GM19035 (cell line): ENCODE measurements at regions not wholly inside any gene's neighbourhood (a gene's known extent, or its start where the extent isn't known, plus 50 kb on each side); places are given as distances from the start of the nearest gene placed in this dataset.
"Not testable (repeated sequence)": the region's sequence is repeated elsewhere in the genome, so short reads cannot be mapped to it uniquely, and the experiment has no call there.

Experiments used
- ATAC-seq: cut with Tn5 transposase; IDR thresholded peaks from one replicate; pipeline ENCODE4 v1.9.1; 2021; ENCODE audit not compliant: unreplicated experiment

DNA sequence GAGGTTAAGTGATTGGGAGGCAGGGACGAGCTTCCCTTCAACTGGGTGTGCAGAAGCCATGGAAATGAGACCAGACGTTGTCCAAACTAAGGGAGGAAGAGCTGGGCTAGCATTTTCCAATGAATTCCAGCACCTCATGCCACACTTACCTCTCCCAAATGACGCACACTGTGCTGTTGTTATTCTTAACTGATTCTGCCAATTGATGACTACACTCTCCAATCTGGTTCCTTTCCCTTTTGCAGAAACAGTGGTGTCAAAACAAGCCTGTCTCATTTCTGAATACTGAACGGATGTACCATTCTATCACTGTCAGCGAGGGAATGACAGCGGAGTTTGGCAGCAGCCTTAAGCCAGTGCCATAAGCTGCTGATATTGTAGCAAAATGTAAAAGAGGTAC is 380.5 kb upstream of the HNRNPA3 start:
- no peak for ATAC-seq

GRCh38 chr2:176833671-176834070 is 378.9 kb upstream of the HNRNPA3 start:
- no peak for ATAC-seq

DNA sequence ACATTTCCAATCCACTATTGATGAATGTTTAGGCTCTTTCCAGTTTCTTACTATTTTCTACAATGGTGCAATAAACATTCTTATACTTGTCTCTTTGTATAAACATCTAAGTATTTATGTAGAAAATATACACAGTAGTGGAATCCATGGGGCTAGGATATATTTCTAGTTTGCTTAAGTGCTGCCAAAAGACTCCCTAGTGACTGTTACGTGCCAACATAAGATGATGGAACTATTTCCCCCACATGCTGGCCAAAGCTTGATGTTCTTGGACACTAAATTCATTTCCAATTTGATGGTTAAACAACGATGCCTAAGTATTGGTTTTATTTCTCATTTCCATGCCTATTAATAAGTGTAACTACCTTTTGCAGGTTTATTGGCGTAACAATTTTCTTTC is 378.4 kb upstream of the HNRNPA3 start:
- no peak for ATAC-seq

GRCh38 chr2:176843208-176843607 is 369.4 kb upstream of the HNRNPA3 start:
- no peak for ATAC-seq

GRCh38 chr2:176844461-176844860 is 368.1 kb upstream of the HNRNPA3 start:
- ATAC-seq, result no peak

DNA sequence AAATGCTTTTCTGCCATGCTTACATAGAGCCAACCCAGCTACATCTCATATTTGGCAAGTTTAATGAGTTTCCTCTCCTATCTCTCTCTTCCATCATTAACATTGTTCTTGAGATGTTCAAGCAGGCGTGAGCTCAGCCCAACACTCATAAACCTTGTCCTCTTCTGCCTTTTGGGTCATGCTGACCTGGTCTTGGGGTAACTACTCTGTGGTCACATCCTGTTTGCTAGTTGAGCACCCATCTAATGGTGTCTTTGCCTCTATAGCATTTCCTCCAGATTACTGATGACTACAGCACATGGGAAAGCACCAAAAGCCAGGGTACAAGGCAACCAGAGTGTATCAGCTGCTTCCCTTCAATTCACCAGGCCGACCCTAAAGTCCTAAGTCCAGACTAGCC is 366.9 kb upstream of the HNRNPA3 start:
- no peak for ATAC-seq

- ATAC-seq, result no peak
Measured at GRCh38 chr2:176847575-176847974, 365.0 kb upstream of the HNRNPA3 start.

GRCh38 chr2:176848844-176849243 is 363.8 kb upstream of the HNRNPA3 start:
- ATAC-seq, result no peak

GRCh38 chr2:176851200-176851888 is 361.2 kb upstream of the HNRNPA3 start:
- ATAC-seq, result no peak

DNA sequence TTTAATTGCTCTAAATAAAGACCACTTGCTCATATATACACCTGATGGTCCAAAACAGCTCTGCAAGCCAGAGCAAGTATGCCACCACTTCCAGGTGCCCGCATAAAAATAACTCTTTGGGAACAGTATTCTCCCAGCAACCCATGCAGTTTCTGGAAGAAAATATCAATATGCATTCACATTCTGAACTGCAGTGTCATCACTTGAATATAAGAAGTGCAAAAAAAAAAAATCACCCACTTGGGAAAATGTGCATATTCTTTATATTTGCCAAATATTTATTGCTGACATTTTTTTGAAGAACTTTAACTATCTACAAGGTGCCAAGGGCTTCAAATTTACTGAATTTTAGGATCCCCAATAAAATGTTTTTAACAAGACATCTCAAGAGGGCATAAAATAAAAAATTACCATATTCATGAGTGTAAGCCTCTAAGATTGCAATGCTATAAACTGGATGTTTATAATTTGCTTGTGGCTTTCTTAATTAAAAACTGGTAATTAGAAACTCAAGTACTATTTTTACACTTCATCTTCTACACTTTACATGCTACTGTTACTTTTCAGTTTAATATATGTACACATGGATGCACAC is 360.6 kb upstream of the HNRNPA3 start:
- ATAC-seq, result no peak

DNA sequence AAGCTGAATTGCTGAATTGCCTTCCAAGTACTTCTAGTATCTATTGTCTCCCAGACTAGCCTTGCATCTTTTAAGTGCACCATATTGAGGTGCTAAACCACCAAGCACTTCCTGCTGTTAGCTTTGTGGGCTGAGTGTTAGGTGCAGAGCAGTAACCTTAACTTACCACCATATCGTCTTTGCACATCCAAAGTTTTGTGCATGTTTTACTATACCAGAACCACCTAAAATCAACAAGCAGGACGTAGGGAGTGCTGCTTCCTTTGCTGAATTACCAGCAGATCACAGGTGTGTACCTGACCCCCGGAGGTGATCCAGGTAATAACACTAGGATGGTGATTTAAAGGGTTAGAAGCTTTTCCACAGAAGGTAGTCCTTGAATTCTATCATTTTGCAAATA is 359.9 kb upstream of the HNRNPA3 start:
- peak; percentile 65 for ATAC-seq

DNA sequence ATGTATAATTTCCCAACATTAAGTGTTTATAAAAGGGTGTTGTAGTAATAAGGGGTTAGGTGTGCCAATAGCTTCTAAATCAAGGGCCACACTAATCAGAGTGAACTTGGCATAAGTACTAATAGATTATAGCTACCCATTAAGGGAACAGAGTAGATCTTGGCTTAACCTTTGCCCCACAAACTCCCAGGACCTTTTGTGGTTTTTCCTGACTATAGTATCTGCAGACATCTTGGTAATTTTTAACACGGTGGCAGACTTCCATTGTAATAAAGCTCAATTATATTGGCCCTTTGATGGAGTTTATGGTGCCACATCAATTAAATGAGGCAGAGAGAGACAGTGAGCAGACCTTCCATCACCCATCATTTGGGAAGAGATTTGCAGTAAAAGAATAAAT is 358.5 kb upstream of the HNRNPA3 start:
- no peak for ATAC-seq

DNA sequence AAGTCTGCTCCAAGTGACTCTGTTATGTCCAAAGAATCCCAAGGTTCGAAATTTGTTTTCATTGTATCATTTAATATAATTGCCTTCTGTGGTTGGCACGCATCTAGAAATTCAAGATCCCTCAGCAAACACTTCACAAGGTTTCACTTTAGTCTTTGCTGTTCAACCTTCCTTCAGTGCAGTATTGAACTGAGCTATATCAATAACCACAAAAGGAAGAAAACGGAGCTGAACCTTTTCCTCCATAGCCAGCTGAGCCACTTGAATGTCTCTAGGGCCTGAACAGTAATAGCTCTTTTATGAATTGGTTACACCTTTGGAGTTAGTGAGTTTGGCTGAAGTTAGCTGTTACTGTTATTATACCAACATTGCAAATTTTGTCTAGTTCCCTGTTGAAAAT is 357.7 kb upstream of the HNRNPA3 start:
- ATAC-seq, result no peak

DNA sequence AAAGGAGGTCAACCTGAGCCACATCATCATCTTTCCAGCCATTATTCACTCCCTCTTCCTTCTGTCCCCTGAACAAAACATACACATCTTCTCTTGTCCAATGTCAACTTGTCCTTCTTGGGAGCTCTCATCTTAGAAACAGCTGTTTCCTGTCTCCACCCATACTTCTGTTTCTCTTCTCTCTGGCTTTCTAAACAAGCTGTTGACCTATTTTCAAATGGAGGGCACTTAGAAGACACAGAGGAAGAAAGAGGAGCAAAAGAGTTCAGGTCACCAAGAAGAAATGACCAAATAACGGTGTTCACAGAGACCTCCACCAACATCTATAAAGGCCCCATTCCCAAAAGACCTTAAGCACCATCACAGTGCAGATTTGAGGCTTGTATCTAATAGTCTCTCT is 355.9 kb upstream of the HNRNPA3 start:
- no peak for ATAC-seq

DNA sequence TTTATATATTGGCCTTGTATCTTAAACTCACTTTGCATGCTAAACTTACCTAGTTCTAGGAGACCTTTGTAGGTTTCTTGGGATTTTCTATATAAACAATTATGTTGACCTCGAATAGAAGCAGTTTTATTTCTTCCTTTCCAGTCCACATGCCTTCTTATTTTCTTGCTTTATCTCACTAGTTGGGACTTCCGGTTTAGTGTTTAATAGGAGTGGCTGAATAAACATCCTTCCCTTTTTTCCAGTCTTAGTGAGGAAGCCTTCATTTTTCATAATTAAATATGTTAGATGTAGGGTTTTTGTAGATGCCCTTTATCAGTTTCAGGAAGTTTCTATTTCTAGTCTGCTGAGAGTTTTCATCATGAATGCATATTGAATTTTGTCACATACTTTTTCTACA is 347.3 kb upstream of the HNRNPA3 start:
- ATAC-seq, result no peak

DNA sequence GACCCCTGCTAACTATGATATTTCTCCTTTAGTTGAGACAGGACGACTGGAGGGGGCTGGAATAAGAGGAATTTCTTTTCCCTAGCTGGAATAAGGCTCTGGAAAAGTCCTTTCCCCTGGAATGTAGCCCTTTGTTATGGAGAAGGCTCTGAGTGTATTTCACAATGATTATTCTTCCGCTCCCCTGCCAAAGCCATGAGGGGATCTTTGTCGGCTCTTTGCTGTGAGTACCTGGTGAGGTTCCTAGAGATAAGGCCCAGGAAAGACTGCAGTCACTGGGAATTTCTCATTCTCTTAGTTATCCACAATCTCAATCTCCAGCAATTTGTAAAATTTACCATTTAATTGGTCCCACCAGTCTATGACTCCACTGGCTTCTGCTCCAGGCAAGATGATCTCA is 340.2 kb upstream of the HNRNPA3 start:
- ATAC-seq, result no peak

DNA sequence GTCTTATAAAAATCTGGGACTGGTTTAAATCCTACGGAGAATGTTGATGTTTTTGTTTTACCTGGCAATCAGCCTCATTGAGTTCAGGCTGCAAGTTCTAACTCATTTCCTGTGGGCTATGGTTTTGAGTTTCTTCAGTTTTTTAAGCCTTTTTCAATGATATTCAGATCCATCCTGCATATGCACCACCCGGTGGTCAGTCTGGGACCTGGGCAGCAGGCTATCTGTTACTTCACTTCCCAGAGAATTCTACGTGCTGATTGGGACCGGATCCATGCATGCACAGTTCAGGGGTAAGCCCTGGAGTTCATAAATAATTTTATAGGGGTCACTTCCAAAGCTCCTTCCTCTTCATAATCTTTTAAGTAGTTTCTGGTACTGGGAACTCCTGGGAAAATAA is 339.2 kb upstream of the HNRNPA3 start:
- ATAC-seq, result no peak

DNA sequence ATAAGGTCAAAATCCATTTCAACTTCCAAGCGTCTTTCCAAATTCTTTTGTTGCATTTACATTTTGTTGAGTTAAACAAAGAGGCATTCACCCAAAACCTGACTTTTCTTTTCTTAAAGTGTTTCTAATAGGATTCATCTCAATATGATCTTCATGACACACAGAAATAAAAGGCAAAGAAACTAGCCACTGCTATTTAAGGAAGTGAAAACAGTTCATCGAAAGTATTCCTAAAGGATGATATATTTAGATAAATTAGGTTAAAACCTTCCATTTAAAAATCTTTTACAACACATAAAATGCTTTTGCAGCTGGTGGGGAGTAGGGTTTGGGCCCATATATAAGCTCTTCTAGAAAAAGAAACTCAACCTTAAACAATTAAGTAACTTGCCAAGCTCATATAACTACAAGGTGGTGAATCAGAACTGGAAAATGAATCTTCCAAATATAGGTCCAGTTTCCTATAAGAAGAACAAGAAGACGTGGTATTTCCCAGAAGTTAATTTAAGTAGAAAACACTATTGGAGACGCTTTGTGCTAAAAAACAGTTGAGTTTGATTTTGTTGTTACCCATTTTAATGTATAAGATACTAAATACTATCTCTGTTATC is 336.0 kb upstream of the HNRNPA3 start:
- ATAC-seq, result no peak

DNA sequence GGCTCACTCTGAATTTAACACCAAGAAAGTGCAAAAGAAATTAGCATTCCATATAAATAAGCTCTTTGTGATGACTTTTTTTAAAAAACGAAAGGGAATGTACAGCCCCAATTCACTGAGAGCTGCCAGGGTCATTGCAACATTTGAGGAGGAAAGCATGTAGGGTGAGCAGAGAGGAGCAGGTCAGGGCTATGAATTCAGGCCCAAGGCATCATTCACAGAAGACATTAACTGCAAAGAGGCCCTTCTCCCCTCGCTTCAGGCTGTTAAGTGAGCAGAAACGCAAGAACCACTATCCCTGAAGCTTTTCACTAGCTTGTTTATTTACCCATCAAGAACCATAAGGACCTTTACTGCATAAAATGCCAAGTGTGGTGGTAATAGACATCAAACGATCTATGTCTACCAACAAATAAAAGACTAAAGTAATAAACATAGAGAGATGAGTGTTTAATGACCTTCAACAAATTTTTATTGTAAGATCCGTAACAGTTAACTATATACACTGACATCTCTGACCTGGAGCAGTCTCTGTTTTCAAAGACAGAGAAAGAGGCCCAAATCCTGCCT is 333.1 kb upstream of the HNRNPA3 start:
- no peak for ATAC-seq

- not testable (repeated sequence) for ATAC-seq
Measured at GRCh38 chr2:176882045-176882444, 330.5 kb upstream of the HNRNPA3 start.

GRCh38 chr2:176885001-176885643 is 327.5 kb upstream of the HNRNPA3 start:
- no peak for ATAC-seq

DNA sequence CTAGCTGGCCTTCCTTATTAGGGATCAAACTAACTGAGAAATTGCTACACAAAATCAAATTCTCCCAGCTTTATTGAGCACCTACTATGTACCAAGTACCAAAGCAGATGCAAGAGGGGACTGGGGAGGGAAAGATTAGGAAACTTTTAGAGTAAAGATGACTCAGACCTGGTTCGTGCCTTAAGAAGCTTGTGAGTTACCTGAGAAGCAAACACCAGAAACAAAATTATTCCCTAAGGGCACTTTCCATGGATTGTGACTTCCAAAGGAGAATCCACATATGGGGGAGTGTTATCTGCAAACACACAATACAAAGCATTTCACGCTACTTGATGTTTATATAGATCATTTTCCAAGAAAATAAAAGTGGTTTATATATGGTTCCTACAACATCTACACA is 326.9 kb upstream of the HNRNPA3 start:
- ATAC-seq, result no peak
